Aorta (tissue), 5 donors: ENCODE measurements at regions not wholly inside any gene's neighbourhood (a gene's known extent, or its start where the extent isn't known, plus 50 kb on each side); places are given as distances from the start of the nearest gene placed in this dataset.
"Not testable (repeated sequence)": the region's sequence is repeated elsewhere in the genome, so short reads cannot be mapped to it uniquely, and the experiment has no call there.

Source experiments
- ATAC-seq: fragments of 200-7000 bp; cut with Tn5 transposase; one replicate; pipeline ENCODE4 v1.9.1; 2022; ENCODE audit warnings: moderate library complexity; ENCODE audit not compliant: low FRiP score
- DNase-seq, 2 donors: peaks; one replicate each; pipeline ENCODE4 v3.0.0-alpha.2; 2020
- H3K27ac ChIP-seq, 2 donors: one replicate each; pipeline ENCODE4 v1.5.1; 2013; ENCODE audit warnings: low read length in 2 of 2, mild to moderate bottlenecking in 2 of 2, moderate library complexity in 2 of 2, control low read depth in 1 of 2, inconsistent platforms in 1 of 2, low read depth in 1 of 2
- H3K27me3 ChIP-seq, 2 donors: one replicate each; pipeline ENCODE4 v1.6.1; 2013; ENCODE audit warnings: control low read depth in 1 of 2, low read length in 1 of 2, mild to moderate bottlenecking in 1 of 2, moderate library complexity in 1 of 2; ENCODE audit not compliant: insufficient read depth in 2 of 2, control insufficient read depth in 1 of 2
- H3K36me3 ChIP-seq, 2 donors: one replicate each; pipeline ENCODE4 v1.6.1; 2013; ENCODE audit warnings: control low read depth in 1 of 2, low read length in 1 of 2, mild to moderate bottlenecking in 1 of 2; ENCODE audit not compliant: insufficient read depth in 2 of 2, control insufficient read depth in 1 of 2
- H3K4me1 ChIP-seq, 2 donors: one replicate each; pipeline ENCODE4 v1.6.1; 2013; ENCODE audit warnings: low read length in 2 of 2, control low read depth in 1 of 2, mild to moderate bottlenecking in 1 of 2, moderate library complexity in 1 of 2; ENCODE audit not compliant: insufficient read depth in 2 of 2, control insufficient read depth in 1 of 2
- H3K4me3 ChIP-seq, 2 donors: one replicate each; pipeline ENCODE4 v1.5.1; 2013; ENCODE audit warnings: low read length in 2 of 2, control low read depth in 1 of 2, mild to moderate bottlenecking in 1 of 2
- H3K9me3 ChIP-seq: one replicate; pipeline ENCODE4 v1.6.1; 2013; ENCODE audit warnings: mild to moderate bottlenecking, low read length; ENCODE audit not compliant: control insufficient read depth
- WGBS, 2 donors: extraction: QIAGEN DNeasy Blood & Tissue Kit; methylation state at CpG; one replicate each; pipeline ENCODE4 v1.1.7; 2013; 5-methylcytosine and 5-hydroxymethylcytosine counted together
- intact Hi-C, 2 donors: fragments of 100-400 bp; cut with DNase I; formaldehyde crosslinking; loops; one replicate each; pipeline versions ENCODE4 v1.14.2 to v1.15.0; 2022
- donor health status: healthy with polysubstance abuse.
- donor health status: Bipolar disorder and iron deficiency.
- donor health status: DM: no; HTN: no; CAD: no.
- donor health status: DM: no; HTN: no; CAD: no.
- donor health status: DM: yes; HTN: yes; CAD: no.

DNA sequence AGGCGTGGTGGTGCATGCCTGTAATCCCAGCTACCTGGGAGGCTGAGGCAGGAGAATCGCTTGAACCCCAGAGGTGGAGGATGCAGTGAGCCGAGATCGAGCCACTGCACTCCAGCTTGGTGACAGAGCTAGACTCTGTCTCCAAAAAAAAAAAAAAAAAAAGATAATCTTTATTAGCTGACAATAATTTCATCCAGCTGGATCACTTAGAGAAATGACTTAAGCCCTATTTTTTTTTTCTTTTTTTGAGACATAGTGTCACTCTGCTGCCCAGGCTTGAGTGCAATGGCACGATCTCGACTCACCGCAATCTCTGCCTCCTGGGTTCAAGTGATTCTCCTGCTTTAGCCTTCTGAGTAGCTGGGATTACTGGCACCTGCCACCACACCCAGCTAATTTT is 51.6 kb upstream of the MAP4K4 start:
- 98% methylated on average over 7 of the region's 7 CpGs for WGBS, 2 donors
- H3K4me3 ChIP-seq, H3K9me3 ChIP-seq, H3K4me1 ChIP-seq, ATAC-seq, H3K27me3 ChIP-seq, H3K36me3 ChIP-seq, H3K27ac ChIP-seq, intact Hi-C loops, DNase-seq: not testable (repeated sequence)

DNA sequence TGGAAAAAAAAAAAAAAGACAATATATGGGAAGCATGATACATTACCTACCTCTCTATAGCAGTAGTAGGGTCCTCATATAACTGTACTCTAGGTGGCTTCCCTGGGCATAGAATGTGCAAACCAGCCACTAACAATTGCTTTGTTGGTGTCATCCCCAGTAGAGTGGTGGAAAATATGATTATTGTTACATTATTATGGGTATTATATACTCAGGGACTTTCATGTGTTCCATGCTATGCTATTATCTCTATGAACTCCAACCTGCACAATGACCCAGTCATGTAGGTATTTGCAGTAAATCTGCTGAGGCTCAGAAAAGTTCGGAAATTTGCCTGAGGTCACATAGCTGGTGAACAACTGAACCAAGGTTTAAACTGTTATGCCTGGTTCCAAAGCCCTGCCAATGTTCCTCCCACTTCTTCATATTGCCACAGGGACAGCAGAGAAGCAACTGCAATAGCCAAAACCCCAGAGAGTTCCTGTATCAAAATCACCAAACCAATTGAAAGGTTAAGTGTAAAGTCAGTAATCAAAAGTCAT is 52.6 kb upstream of the MAP4K4 start:
- intact Hi-C loops: no loop called here
- H3K27ac ChIP-seq: no peak overlapping the region
- peaks cover 0 to 1% of the 10 kb centered on the region in 2 donors for H3K27me3 ChIP-seq
- no peaks in the 10 kb centered on the region for H3K9me3 ChIP-seq
- ATAC-seq (no peak), DNase-seq (no peak)
- no peaks in the 10 kb centered on the region for H3K4me1 ChIP-seq
- no peaks in the 10 kb centered on the region for H3K36me3 ChIP-seq
- 81 to 84% methylated on average over 1 of the region's 1 CpG for WGBS, 2 donors
- no peak overlapping the region for H3K4me3 ChIP-seq

DNA sequence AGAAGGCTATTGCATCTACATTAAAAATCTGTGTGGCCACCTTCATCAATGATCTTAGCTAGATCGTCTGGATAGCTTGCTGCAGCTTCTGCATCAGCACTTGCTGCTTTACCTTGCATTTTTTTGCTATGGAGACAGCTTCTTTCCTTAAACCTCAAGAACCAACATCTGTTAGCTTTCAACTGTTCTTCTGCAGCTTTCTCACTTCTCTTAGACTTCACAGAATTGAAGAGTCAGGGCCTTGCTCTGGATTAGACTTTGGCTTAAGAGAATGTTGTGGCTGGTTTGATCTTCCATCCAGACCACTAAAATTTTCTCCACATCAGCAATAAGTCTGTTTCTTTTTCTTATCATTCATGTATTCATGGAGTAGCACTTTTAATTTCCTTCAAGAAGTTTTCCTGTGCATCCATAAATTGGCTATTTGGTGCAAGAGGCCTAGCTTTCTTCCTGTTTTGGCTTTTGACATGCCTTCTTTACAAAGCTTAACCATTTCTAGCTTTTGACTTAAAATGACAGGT is 54.4 kb upstream of the MAP4K4 start:
- WGBS, 2 donors: 88 to 92% methylated on average over 1 of the region's 1 CpG
- DNase-seq: no peak
- Histone ChIP-seq H3K27ac (no peak overlapping the region), H3K36me3 (no peaks in the 10 kb centered on the region), H3K4me3 (no peak overlapping the region), H3K4me1 (no peaks in the 10 kb centered on the region), H3K9me3 (no peaks in the 10 kb centered on the region), H3K27me3 (peaks cover 0 to 1% of the 10 kb centered on the region in 2 donors)
- intact Hi-C loops: no loop called here
- ATAC-seq: no peak

DNA sequence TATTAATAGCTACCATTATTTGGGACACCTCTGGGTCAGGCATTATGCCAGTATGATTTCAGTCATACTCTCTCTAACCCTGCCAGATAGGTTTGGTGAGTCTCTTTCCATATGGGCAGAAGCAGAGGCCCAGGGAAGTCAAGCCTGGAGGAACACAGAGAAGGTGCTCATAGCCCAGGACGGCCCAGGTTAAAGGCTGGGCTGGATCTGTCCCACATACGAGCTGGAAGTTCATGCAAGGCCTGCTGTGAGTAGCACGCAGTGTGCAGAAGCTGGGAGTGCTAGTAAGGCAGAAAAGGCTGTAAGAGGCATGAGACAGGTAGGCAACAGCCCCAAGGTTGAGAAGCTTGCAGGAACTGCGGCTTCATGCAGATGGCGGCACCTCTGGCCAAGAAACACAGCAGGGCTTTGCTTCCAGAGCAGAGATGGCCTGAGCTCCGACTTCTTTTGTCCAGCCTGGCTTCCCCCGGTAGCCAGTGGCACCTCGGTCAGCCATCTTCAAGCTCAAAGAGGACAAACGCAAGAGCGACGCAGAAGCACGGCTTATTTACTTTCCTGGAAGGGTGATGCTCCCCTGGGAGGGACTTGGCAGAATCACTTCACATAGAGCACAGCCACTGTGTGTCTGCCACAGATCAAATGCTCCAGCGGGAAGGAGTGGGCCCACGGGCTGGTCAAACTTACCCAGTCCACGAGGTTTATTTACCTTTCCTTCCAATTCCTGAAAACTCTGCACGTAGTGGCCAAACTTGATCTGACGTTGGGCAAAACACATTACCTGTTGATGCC is 58.5 kb upstream of the MAP4K4 start:
- H3K36me3 ChIP-seq: no peaks in the 10 kb centered on the region
- no peak overlapping the region for H3K4me3 ChIP-seq
- DNase-seq: no peak
- no peak overlapping the region for H3K27ac ChIP-seq
- ATAC-seq: no peak
- H3K4me1 ChIP-seq: no peaks in the 10 kb centered on the region
- no peaks in the 10 kb centered on the region for H3K9me3 ChIP-seq
- intact Hi-C loops: no loop called here
- WGBS, 2 donors: 83 to 88% methylated on average over 17 of the region's 17 CpGs
- H3K27me3 ChIP-seq: no peaks in the 10 kb centered on the region

DNA sequence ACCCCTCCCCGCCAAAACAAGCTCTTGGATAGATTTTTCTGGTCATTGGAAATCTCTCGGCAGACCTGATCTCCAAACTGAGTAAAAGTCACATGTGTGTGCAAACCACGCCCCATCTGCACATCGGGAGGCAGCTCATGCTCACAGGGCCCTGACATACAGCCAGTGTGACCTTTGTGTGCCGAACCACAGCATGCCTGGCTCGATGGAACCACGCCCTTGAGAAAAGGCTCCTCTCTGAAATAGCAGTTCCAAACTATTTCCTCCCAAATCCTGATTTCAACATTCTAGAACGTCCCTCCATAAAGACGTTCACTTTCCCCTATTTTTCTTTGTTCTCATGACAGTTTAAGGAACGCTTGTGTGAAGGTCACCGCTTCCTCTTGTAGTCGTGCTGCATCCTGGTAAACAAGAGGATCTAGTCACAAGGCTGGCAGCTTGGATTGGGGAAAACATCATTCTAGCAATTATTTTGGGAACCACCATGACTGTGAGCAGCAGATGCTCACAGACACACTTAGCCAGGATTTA is 59.3 kb upstream of the MAP4K4 start:
- Histone ChIP-seq H3K9me3 (no peaks in the 10 kb centered on the region), H3K27me3 (no peaks in the 10 kb centered on the region), H3K36me3 (no peaks in the 10 kb centered on the region), H3K4me3 (no peak overlapping the region), H3K4me1 (no peaks in the 10 kb centered on the region), H3K27ac (no peak overlapping the region)
- ATAC-seq (no peak), DNase-seq (no peak)
- intact Hi-C loops: no loop called here
- 84 to 86% methylated on average over 12 of the region's 12 CpGs for WGBS, 2 donors

DNA sequence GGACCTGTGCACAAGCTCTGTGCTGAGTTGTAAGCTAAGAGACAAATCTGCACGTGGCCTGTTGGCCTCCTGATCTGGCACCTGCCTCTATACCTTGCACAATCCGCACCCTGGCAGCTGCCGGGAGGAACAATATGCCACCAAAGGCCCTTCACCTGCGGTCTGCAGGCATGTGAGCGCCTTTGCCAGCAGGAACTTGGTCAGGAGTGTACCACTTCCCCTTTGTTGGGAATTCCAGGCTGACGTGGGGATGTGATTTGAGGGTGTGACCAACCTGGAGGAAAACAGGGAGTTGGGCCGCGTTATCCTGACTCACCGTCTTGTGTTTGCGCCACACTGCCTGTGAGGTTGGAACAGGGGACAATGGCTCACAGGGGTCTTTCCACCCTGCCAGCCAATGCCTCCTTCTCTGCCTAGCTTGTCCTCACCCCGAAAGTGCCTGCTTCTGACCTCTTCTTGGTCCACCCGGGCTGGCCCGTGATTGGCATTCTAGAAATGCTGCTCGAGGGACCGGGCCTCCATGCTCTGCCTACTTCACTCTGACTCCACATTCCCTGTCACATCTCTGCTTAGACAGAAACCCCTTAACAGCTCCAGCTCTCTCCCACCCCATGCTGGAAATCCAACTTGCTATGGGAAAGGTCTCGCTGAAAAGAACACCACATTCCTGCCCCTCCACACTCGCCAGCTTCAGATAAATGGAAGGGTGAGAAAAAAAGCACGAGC is 67.1 kb upstream of the MAP4K4 start:
- H3K4me3 ChIP-seq: no peak overlapping the region
- no peaks in the 10 kb centered on the region for H3K36me3 ChIP-seq
- no peak overlapping the region for H3K27ac ChIP-seq
- DNase-seq (no peak), ATAC-seq (no peak)
- H3K9me3 ChIP-seq: no peaks in the 10 kb centered on the region
- intact Hi-C loops: no loop called here
- H3K27me3 ChIP-seq: no peaks in the 10 kb centered on the region
- WGBS, 2 donors: 69 to 73% methylated on average over 18 of the region's 18 CpGs
- no peaks in the 10 kb centered on the region for H3K4me1 ChIP-seq

DNA sequence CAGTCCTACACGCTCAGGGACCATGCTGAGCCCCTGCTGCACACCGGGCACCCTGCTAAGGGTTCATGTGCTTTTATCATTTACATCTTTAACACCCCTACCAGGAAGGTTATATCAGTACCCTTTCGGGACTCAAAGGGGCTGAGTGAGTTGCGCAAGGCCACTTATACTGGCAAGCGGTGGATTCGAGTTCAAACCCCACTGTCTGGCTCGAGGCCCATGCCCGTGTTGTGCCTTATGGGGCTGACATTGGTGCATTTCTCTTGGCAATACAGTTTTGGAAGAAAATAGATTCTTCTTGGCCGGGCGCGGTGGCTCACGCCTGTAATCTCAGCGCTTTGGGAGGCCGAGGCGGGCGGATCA is 69.5 kb upstream of the MAP4K4 start:
- Histone ChIP-seq H3K4me1 (no peaks in the 10 kb centered on the region), H3K27me3 (no peaks in the 10 kb centered on the region), H3K4me3 (no peak overlapping the region), H3K9me3 (no peaks in the 10 kb centered on the region), H3K36me3 (no peaks in the 10 kb centered on the region), H3K27ac (no peak overlapping the region)
- WGBS, 2 donors: 98% methylated on average over 11 to 16 of the region's 16 CpGs
- DNase-seq (no peak), ATAC-seq (no peak)
- intact Hi-C loops: no loop called here

DNA sequence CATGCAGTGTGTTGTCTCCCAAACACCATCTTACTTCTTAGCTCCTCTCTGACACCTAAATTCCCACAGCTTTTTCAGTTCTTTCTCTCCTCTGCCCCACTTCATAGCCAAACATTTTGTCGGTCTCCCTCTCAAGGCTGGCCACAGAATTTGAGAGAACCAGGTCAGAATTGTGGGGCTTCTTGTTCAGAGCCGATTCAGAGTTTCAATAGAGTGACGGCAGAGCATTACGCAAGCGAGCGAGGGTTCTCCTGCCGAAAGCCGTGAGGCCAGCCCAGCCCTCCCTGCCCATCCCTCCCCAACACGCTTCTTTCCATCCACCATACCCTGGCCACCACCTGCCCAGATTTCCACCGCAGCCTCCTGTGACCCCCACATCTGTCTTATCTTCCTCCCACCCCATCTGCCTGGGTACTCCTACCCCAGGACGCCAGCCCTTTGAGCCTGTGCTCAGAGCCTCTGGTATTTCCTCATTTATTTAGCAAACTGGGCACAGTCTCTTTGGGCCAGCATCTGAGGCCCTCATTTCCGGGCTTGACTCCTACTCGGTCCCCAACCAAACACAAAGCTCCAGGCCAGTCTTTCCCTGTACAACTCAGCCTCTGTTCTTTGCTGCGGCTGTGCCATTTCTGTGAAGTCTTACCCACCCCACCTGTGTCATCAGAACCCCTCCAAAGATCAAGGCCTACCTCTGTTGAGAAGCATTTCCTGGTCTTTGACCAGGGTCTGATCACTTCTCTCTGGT is 70.0 kb upstream of the MAP4K4 start:
- Histone ChIP-seq H3K27ac (no peak overlapping the region), H3K27me3 (no peaks in the 10 kb centered on the region), H3K4me3 (no peak overlapping the region), H3K4me1 (no peaks in the 10 kb centered on the region), H3K36me3 (no peaks in the 10 kb centered on the region), H3K9me3 (no peaks in the 10 kb centered on the region)
- intact Hi-C loops: no loop called here
- ATAC-seq (no peak), DNase-seq (no peak)
- 89 to 90% methylated on average over 14 of the region's 14 CpGs for WGBS, 2 donors
